CD14-positive monocyte (primary cell): ENCODE measurements at regions not wholly inside any gene's neighbourhood (a gene's known extent, or its start where the extent isn't known, plus 50 kb on each side); places are given as distances from the start of the nearest gene placed in this dataset.

ENCODE experiments used
- DNase-seq, 3 donors: peaks; one replicate each; pipeline ENCODE4 v3.0.0-alpha.2; 2011 to 2022
- H2AFZ ChIP-seq: 2 replicates; pipeline ENCODE4 v1.6.0; 2012; ENCODE audit warnings: mild to moderate bottlenecking, low read depth, low read length, inconsistent platforms; ENCODE audit not compliant: insufficient read depth, poor library complexity, severe bottlenecking
- H3K27ac ChIP-seq, 2 donors: 1 replicate in 1 of 2; 2 replicates in 1 of 2; pipeline ENCODE4 v1.5.1; 2012 to 2013; ENCODE audit warnings: low read length in 2 of 2, control low read depth in 1 of 2, inconsistent platforms in 1 of 2, low read depth in 1 of 2, mild to moderate bottlenecking in 1 of 2
- H3K27me3 ChIP-seq, 2 donors: one replicate each; pipeline versions ENCODE4 v1.6.0 to v1.6.1; 2011 to 2013; ENCODE audit warnings: low read length in 2 of 2; ENCODE audit not compliant: control insufficient read depth in 2 of 2, insufficient read depth in 2 of 2
- H3K36me3 ChIP-seq, 2 donors: replicated peaks in 1 of 2; 1 replicate in 1 of 2; 2 replicates in 1 of 2; pipeline versions ENCODE4 v1.5.1 to v1.6.1; 2012 to 2013; ENCODE audit warnings: low read length in 2 of 2, control low read depth in 1 of 2, inconsistent platforms in 1 of 2, mild to moderate bottlenecking in 1 of 2; ENCODE audit not compliant: insufficient read depth in 2 of 2, control insufficient read depth in 1 of 2
- H3K4me1 ChIP-seq, 2 donors: 1 replicate in 1 of 2; 2 replicates in 1 of 2; pipeline versions ENCODE4 v1.5.1 to v1.6.1; 2012 to 2013; ENCODE audit warnings: low read length in 2 of 2, control low read depth in 1 of 2, inconsistent platforms in 1 of 2, mild to moderate bottlenecking in 1 of 2, moderate library complexity in 1 of 2; ENCODE audit not compliant: insufficient read depth in 2 of 2, control insufficient read depth in 1 of 2
- H3K4me2 ChIP-seq: replicated peaks from 2 replicates; pipeline ENCODE3; 2012; ENCODE audit warnings: low read length, moderate library complexity, mild to moderate bottlenecking; ENCODE audit not compliant: poor library complexity, severe bottlenecking; ENCODE audit errors: extremely low read depth
- H3K4me3 ChIP-seq, 3 experiments: fragments of 200-600 bp in 1 of 3; sonication (generic) in 1 of 3; replicated peaks in 1 of 3; 1 replicate in 2 of 3; 2 replicates in 1 of 3; pipeline ENCODE4 v1.5.1; 2011 to 2013; ENCODE audit warnings: low read length in 3 of 3, mild to moderate bottlenecking in 3 of 3, control low read depth in 2 of 3, low read depth in 2 of 3, inconsistent platforms in 1 of 3, moderate library complexity in 1 of 3
- H3K79me2 ChIP-seq: 2 replicates; pipeline ENCODE4 v1.6.0; 2012; ENCODE audit warnings: mild to moderate bottlenecking, control low read depth, inconsistent platforms, low read length, moderate library complexity; ENCODE audit not compliant: insufficient read depth
- H3K9ac ChIP-seq: 2 replicates; pipeline ENCODE4 v1.6.0; 2017; ENCODE audit warnings: low read length, mild to moderate bottlenecking; ENCODE audit not compliant: insufficient read depth, poor library complexity, severe bottlenecking
- H3K9me3 ChIP-seq, 2 donors: replicated peaks in 1 of 2; 1 replicate in 1 of 2; 2 replicates in 1 of 2; pipeline versions ENCODE4 v1.5.1 to v1.6.1; 2012 to 2013; ENCODE audit warnings: low read length in 2 of 2, control low read depth in 1 of 2; ENCODE audit not compliant: control insufficient read depth in 1 of 2, insufficient read depth in 1 of 2
- H4K20me1 ChIP-seq: 2 replicates; pipeline ENCODE4 v1.6.0; 2012; ENCODE audit warnings: mild to moderate bottlenecking, low read length, control low read depth, moderate library complexity; ENCODE audit not compliant: insufficient read depth
- H3K27ac Mint-ChIP-seq, 7 donors: one replicate each; pipeline ENCODE4 v1.8.0; 2020; ENCODE audit warnings: mild to moderate bottlenecking in 7 of 7, mixed read lengths in 7 of 7, moderate library complexity in 6 of 7, inconsistent platforms in 2 of 7
- H3K27me3 Mint-ChIP-seq, 3 donors: one replicate each; pipeline ENCODE4 v1.8.0; 2021 to 2022; ENCODE audit warnings: low read depth in 3 of 3, mild to moderate bottlenecking in 3 of 3, mixed read lengths in 3 of 3, moderate library complexity in 3 of 3, inconsistent platforms in 1 of 3
- H3K36me3 Mint-ChIP-seq, 2 donors: one replicate each; pipeline ENCODE4 v1.8.0; 2020; ENCODE audit warnings: mixed read lengths in 2 of 2, inconsistent platforms in 1 of 2, mild to moderate bottlenecking in 1 of 2
- H3K4me1 Mint-ChIP-seq: one replicate; pipeline ENCODE4 v1.8.0; 2020; ENCODE audit warnings: mild to moderate bottlenecking, mixed read lengths
- H3K4me3 Mint-ChIP-seq, 2 donors: one replicate each; pipeline ENCODE4 v1.8.0; 2020; ENCODE audit warnings: mild to moderate bottlenecking in 2 of 2, mixed read lengths in 2 of 2, moderate library complexity in 1 of 2
- H3K9me3 Mint-ChIP-seq, 7 donors: one replicate each; pipeline ENCODE4 v1.8.0; 2020 to 2022; ENCODE audit warnings: mixed read lengths in 7 of 7, mild to moderate bottlenecking in 6 of 7, moderate library complexity in 6 of 7, inconsistent platforms in 2 of 7
- CTCF ChIP-seq: fragments of 200-600 bp; IDR thresholded peaks from one replicate; pipeline ENCODE4 v1.8.0; 2022; ENCODE audit warnings: antibody characterized with exemption, mild to moderate bottlenecking
- WGBS: methylation state at CpG from one replicate; pipeline ENCODE4 v1.1.5; 2013; ENCODE audit warnings: missing lambda C conversion rate; ENCODE audit not compliant: insufficient coverage; 5-methylcytosine and 5-hydroxymethylcytosine counted together
- intact Hi-C, 2 donors: fragments of 100-400 bp; cut with micrococcal nuclease; formaldehyde crosslinking; loops; one replicate each; pipeline versions ENCODE4 v1.15.0 to v1.15.1; 2023

GRCh38 chr9:80928697-80929096 is 760.6 kb downstream of the TLE1 start:
- Mint-ChIP-seq H3K4me1 (no peaks in the 10 kb centered on the region), H3K9me3 (peaks cover 2 to 18% (median 5%) of the 10 kb centered on the region in 7 donors), H3K4me3 (no peak overlapping the region), H3K27ac (no peak overlapping the region), H3K36me3 (no peaks in the 10 kb centered on the region), H3K27me3 (peaks cover 0 to 1% (median 0%) of the 10 kb centered on the region in 3 donors)
- no peaks in the 10 kb centered on the region for H3K36me3 ChIP-seq
- H3K27ac ChIP-seq, result no peak overlapping the region
- no peak overlapping the region for H3K9ac ChIP-seq
- H3K4me3 ChIP-seq, result no peak overlapping the region
- peaks cover 5 to 6% of the 10 kb centered on the region in 2 donors for H3K9me3 ChIP-seq
- intact Hi-C loops, result no loop called here
- H3K79me2 ChIP-seq, result no peaks in the 10 kb centered on the region
- no peak for DNase-seq
- H3K4me2 ChIP-seq, result no peak overlapping the region
- no peaks in the 10 kb centered on the region for H3K27me3 ChIP-seq
- H2AFZ ChIP-seq, result no peak overlapping the region
- H4K20me1 ChIP-seq, result no peaks in the 10 kb centered on the region
- no peak for TF ChIP-seq CTCF
- no peaks in the 10 kb centered on the region for H3K4me1 ChIP-seq

GRCh38 chr9:80926611-80927010 is 762.7 kb downstream of the TLE1 start:
- Mint-ChIP-seq H3K27ac (no peak overlapping the region), H3K9me3 (peaks cover 4 to 28% (median 9%) of the 10 kb centered on the region in 7 donors)
- no peak overlapping the region for H2AFZ ChIP-seq

More at GRCh38 chr9:80926611-80927010, 762.7 kb downstream of the TLE1 start:
- Histone ChIP-seq H3K4me1 (no peaks in the 10 kb centered on the region), H3K9me3 (peaks cover 6 to 8% of the 10 kb centered on the region in 2 donors), H3K4me2 (no peak overlapping the region), H4K20me1 (no peaks in the 10 kb centered on the region), H3K27ac (no peak overlapping the region), H3K9ac (no peak overlapping the region), H3K4me3 (no peak overlapping the region), H3K79me2 (no peaks in the 10 kb centered on the region), H3K27me3 (no peaks in the 10 kb centered on the region), H3K36me3 (no peaks in the 10 kb centered on the region)
- peaks cover 0 to 1% (median 0%) of the 10 kb centered on the region in 3 donors for H3K27me3 Mint-ChIP-seq
- WGBS, result no CpG with 5 or more reads among the region's 3 CpGs
- H3K36me3 Mint-ChIP-seq, result no peaks in the 10 kb centered on the region
- H3K4me1 Mint-ChIP-seq, result no peaks in the 10 kb centered on the region
- DNase-seq, result no peak
- no peak overlapping the region for H3K4me3 Mint-ChIP-seq
- TF ChIP-seq CTCF, result no peak
- intact Hi-C loops, result no loop called here
